Lower lobe of right lung (tissue), 2 donors: ENCODE measurements at regions not wholly inside any gene's neighbourhood (a gene's known extent, or its start where the extent isn't known, plus 50 kb on each side); places are given as distances from the start of the nearest gene placed in this dataset.
A peak's percentile ranks its signal among the peaks of the same experiment; 100 is the strongest.

ENCODE experiments used
- ATAC-seq, 2 donors: fragments of 200-7000 bp; cut with Tn5 transposase; one replicate each; pipeline ENCODE4 v1.9.1; 2020 to 2022; ENCODE audit warnings: mild to moderate bottlenecking in 2 of 2, moderate library complexity in 2 of 2
- DNase-seq: peaks from one replicate; pipeline ENCODE4 v3.0.0-alpha.2; 2020
- H3K27ac ChIP-seq: fragments of 200-600 bp; one replicate; pipeline ENCODE4 v1.8.0; 2022
- H3K27me3 ChIP-seq: fragments of 200-600 bp; one replicate; pipeline ENCODE4 v1.8.0; 2022; ENCODE audit warnings: low read depth
- H3K36me3 ChIP-seq: fragments of 200-600 bp; one replicate; pipeline ENCODE4 v1.8.0; 2022; ENCODE audit warnings: mild to moderate bottlenecking
- H3K4me1 ChIP-seq: fragments of 200-600 bp; one replicate; pipeline ENCODE4 v1.8.0; 2022
- H3K4me3 ChIP-seq: fragments of 200-600 bp; one replicate; pipeline ENCODE4 v1.8.0; 2022; ENCODE audit warnings: mild to moderate bottlenecking
- H3K9me3 ChIP-seq: fragments of 200-600 bp; one replicate; pipeline ENCODE4 v1.8.0; 2022
- intact Hi-C: fragments of 100-400 bp; cut with DNase I; formaldehyde crosslinking; loops from one replicate; pipeline ENCODE4 v1.11.0; 2022
- TF ChIP-seq, protein P1 (sequence below): fragments of 200-600 bp; IDR thresholded peaks from one replicate; pipeline ENCODE4 v1.8.0; 2022; ENCODE audit warnings: antibody characterized with exemption, mild to moderate bottlenecking
- donor health status: DM: no; HTN: yes; CAD: no; lungs with severe emphysema.

DNA sequence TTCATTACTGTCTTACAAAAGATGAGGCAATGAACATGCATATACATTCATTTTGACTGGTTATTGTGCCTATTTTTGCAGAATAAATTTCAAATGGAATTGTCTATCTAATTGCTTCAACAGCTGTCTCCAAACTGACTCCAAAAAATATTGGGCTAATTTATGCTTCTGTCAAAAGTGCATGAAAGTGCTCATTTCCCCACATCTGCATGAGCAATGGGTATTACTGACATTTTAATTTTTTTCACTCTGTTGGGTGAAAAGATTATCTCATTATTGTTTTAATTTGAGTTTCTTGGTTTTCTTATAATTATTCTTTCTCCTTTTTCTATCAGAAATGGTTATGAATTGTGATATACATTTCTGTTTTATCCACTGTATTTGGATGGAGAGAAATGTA, 404.2 kb downstream of the QKI start:
- Histone ChIP-seq H3K27ac (no peak overlapping the region), H3K9me3 (no peaks in the 10 kb centered on the region), H3K4me1 (no peaks in the 10 kb centered on the region), H3K4me3 (no peak overlapping the region), H3K36me3 (no peaks in the 10 kb centered on the region), H3K27me3 (no peaks in the 10 kb centered on the region)
- no peak for DNase-seq
- no peak for ATAC-seq
- intact Hi-C loops: no loop called here
- TF ChIP-seq, protein P1, sequence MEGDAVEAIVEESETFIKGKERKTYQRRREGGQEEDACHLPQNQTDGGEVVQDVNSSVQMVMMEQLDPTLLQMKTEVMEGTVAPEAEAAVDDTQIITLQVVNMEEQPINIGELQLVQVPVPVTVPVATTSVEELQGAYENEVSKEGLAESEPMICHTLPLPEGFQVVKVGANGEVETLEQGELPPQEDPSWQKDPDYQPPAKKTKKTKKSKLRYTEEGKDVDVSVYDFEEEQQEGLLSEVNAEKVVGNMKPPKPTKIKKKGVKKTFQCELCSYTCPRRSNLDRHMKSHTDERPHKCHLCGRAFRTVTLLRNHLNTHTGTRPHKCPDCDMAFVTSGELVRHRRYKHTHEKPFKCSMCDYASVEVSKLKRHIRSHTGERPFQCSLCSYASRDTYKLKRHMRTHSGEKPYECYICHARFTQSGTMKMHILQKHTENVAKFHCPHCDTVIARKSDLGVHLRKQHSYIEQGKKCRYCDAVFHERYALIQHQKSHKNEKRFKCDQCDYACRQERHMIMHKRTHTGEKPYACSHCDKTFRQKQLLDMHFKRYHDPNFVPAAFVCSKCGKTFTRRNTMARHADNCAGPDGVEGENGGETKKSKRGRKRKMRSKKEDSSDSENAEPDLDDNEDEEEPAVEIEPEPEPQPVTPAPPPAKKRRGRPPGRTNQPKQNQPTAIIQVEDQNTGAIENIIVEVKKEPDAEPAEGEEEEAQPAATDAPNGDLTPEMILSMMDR: no peak

DNA sequence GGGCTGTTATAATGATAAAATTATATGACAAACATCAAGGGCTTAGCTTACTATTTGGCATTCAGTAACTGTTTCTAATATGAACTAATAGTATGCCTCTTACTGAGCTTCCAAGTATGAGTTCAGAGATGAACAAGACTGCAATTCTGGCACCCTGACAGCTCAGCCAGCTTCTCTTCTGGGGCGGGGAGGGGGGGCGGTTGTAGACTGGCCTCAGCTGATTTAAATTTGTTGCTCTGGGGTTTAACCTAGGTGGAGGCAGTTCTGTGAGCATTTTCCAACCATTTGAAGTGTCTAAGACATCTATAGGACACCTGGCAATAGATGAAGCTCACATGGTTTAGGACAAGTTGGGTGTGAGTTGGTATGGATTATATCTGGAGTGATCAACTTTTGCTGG, 401.9 kb downstream of the QKI start:
- Histone ChIP-seq H3K27me3 (no peaks in the 10 kb centered on the region), H3K4me3 (no peak overlapping the region), H3K27ac (no peak overlapping the region), H3K36me3 (no peaks in the 10 kb centered on the region), H3K9me3 (no peaks in the 10 kb centered on the region), H3K4me1 (no peaks in the 10 kb centered on the region)
- ATAC-seq (no peak), DNase-seq (no peak)
- TF ChIP-seq, protein P1: no peak
- intact Hi-C loops: no loop called here

DNA sequence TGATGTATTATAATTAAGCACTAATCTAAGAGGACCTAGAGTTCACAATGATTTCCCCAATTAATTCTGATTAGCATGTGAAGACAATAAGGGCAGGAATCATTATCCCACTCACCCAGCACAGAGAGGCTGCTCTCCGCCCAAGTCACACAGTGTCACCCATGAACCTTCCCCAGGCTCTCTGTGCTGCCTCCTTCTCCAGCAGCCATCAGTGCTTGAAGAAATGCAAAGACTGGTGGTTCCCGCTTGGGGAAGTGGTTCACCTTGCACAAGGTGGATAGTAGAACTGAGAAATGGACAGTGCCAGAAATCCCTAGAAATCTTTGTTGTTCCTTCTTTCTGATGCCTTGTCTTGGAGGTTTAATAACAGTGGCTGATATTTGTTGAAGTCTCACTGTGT, 401.3 kb downstream of the QKI start:
- H3K4me3 ChIP-seq: no peak overlapping the region
- ATAC-seq: no peak
- H3K27me3 ChIP-seq: no peaks in the 10 kb centered on the region
- H3K27ac ChIP-seq: no peak overlapping the region
- H3K9me3 ChIP-seq: no peaks in the 10 kb centered on the region
- H3K36me3 ChIP-seq: no peaks in the 10 kb centered on the region
- H3K4me1 ChIP-seq: no peaks in the 10 kb centered on the region
- intact Hi-C loops: no loop called here
- DNase-seq: no peak
- TF ChIP-seq, protein P1: no peak

DNA sequence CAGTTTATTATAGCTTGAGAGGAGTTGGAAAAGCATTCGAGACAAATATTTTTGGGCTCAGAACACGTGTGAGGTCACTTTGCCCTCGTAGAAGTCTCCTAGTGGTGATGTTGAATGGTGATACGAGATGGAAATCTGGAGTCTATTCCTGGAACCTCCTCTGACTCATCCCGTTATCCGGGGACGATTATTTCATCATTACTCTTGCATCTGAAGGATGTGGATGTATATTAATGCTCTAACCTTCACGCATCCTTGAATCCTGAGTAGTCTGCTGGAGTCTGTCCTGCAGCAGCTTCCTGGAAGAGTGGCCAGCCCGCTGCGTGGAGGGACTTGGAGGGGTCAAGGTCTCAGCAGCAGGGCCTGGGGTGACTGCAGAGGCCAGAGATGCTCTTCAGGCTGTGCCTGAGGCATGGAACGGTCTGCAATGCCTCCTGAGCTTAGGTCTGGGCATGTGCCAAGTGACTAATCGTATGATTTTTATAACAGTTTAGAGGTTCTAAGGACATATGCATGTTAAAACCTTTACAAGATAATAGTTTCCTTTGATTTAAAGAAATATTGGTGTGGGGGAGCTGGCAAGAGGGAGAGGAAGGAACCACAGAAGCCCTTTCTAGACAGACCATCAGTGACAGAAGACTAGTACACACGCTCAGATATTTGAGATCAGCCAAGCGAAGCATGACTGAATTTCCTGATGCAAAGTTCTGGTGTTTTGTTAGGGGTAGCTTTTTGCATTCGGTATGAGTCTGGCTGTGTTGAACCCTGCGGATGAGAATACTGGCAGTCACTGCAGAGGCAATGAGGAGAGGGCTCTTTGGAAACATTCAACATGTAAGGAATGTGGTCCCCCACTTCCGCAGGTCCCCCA, 400.2 kb downstream of the QKI start:
- DNase-seq: no peak
- TF ChIP-seq, protein P1: no peak

DNA sequence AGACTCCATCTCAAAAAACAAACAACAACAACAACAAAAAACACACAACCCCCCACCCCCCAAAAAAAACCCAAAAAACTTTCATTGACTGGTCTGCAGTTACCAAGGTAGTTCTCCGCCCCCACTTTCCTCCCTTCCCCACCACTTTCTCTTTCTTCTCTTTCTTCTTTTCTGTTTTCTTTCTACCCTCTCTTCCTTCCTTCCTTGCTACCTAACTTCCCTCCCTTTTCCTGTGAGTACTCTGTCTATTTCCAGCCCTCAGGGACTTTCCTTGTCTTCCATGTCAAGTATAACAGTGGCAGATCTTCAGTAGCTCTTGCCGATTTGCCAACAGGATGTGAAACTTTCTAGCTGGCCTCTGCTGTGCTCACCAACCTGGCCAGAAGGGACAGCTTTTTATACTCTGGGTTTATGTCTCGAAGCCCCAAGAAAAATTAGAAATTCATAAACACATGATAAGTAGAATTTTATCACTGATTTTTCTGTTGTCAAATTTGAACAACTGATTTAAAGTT, 399.5 kb downstream of the QKI start:
- TF ChIP-seq, protein P1: no peak
- intact Hi-C loops: no loop called here
- H3K36me3 ChIP-seq: no peaks in the 10 kb centered on the region
- no peak overlapping the region for H3K27ac ChIP-seq
- DNase-seq: no peak
- no peaks in the 10 kb centered on the region for H3K9me3 ChIP-seq
- ATAC-seq: no peak
- H3K27me3 ChIP-seq: no peaks in the 10 kb centered on the region
- no peak overlapping the region for H3K4me3 ChIP-seq
- no peaks in the 10 kb centered on the region for H3K4me1 ChIP-seq

More for the DNA sequence above, 400.2 kb downstream of the QKI start:
- peak in 1 of 2 donors; percentile 27 for ATAC-seq
- Histone ChIP-seq H3K4me1 (no peaks in the 10 kb centered on the region), H3K36me3 (no peaks in the 10 kb centered on the region), H3K9me3 (no peaks in the 10 kb centered on the region), H3K4me3 (no peak overlapping the region), H3K27ac (no peak overlapping the region), H3K27me3 (no peaks in the 10 kb centered on the region)
- intact Hi-C loops: no loop called here
